ENCODE measurements at regions not wholly inside any gene's neighbourhood (a gene's known extent, or its start where the extent isn't known, plus 50 kb on each side); places are given as distances from the start of the nearest gene placed in this dataset.

- no peaks in the 10 kb centered on the region for H3K36me3 Mint-ChIP-seq (ENCODE audit: low read depth)
- H3K27me3 ChIP-seq (ENCODE audit: insufficient read depth): no peaks in the 10 kb centered on the region
- H3K4me1 ChIP-seq (ENCODE audit: insufficient read depth): no peaks in the 10 kb centered on the region
- H3K27ac ChIP-seq (ENCODE audit: low read depth): no peak overlapping the region
- no peaks in the 10 kb centered on the region for H3K27me3 Mint-ChIP-seq (ENCODE audit: insufficient read depth, low read depth, poor library complexity)
- no peak overlapping the region for H3K27ac Mint-ChIP-seq
- peaks cover 12% of the 10 kb centered on the region; the same call in 2 of the 3 replicates for H3K9me3 Mint-ChIP-seq
- no peaks in the 10 kb centered on the region for H3K36me3 ChIP-seq (ENCODE audit: insufficient read depth)
- H2AFZ ChIP-seq: no peak overlapping the region
- no peaks in the 10 kb centered on the region for H3K9me2 ChIP-seq (ENCODE audit: insufficient read depth)
- ATAC-seq: no peak
- H3K4me3 ChIP-seq: no peak overlapping the region
- no peaks in the 10 kb centered on the region for H3F3A ChIP-seq (replicated peaks; ENCODE audit: low read depth)
- no peak for DNase-seq (ENCODE audit: low spot score)
- H3K4me1 Mint-ChIP-seq: peaks cover 9% of the 10 kb centered on the region
- H3K4me3 Mint-ChIP-seq: no peak overlapping the region
- TF ChIP-seq POLR2AphosphoS5 (IDR thresholded peaks at IDR 0.05; ENCODE audit: low read depth) (no peak), EZH2 (IDR thresholded peaks at IDR 0.05; ENCODE audit: low read depth, unreplicated experiment) (no peak), CREB1 (CRISPR knock-in tag; IDR thresholded peaks at IDR 0.05; ENCODE audit: low read depth) (no peak), ETS1 (IDR thresholded peaks at IDR 0.05) (no peak), JUNB (IDR thresholded peaks at IDR 0.05; ENCODE audit: unreplicated experiment) (no peak), REST (IDR thresholded peaks at IDR 0.05; ENCODE audit: unreplicated experiment) (no peak), NANOG (IDR thresholded peaks at IDR 0.05; ENCODE audit: borderline replicate concordance) (no peak), STAT1 (IDR thresholded peaks at IDR 0.05; ENCODE audit: unreplicated experiment) (no peak), CTCF (conservative IDR thresholded peaks at IDR 0.05; ENCODE audit: low read depth in 2 of 2) (no peak), ZNF114 (CRISPR knock-in tag; IDR thresholded peaks at IDR 0.05) (no peak)
- H4K20me1 ChIP-seq (replicated peaks; ENCODE audit: insufficient read depth): no peaks in the 10 kb centered on the region
- no peaks in the 10 kb centered on the region for H3K79me2 ChIP-seq (replicated peaks; ENCODE audit: insufficient read depth)
- no peak overlapping the region for H3K4me2 ChIP-seq
Measured at GRCh38 chr2:102999958-103000357, 238.1 kb downstream of the TMEM182 start.

- Mint-ChIP-seq H3K27me3 (ENCODE audit: insufficient read depth, low read depth, poor library complexity) (no peaks in the 10 kb centered on the region), H3K36me3 (ENCODE audit: low read depth) (no peaks in the 10 kb centered on the region), H3K27ac (no peak overlapping the region), H3K9me3 (peaks cover 12% of the 10 kb centered on the region; the same call in 2 of the 3 replicates), H3K4me3 (no peak overlapping the region), H3K4me1 (peaks cover 9% of the 10 kb centered on the region)
- Histone ChIP-seq H3K79me2 (replicated peaks; ENCODE audit: insufficient read depth) (no peaks in the 10 kb centered on the region), H3K4me3 (no peak overlapping the region), H3K27me3 (ENCODE audit: insufficient read depth) (no peaks in the 10 kb centered on the region), H3K4me2 (no peak overlapping the region), H3K36me3 (ENCODE audit: insufficient read depth) (no peaks in the 10 kb centered on the region), H3K4me1 (ENCODE audit: insufficient read depth) (no peaks in the 10 kb centered on the region), H4K20me1 (replicated peaks; ENCODE audit: insufficient read depth) (no peaks in the 10 kb centered on the region), H3K27ac (ENCODE audit: low read depth) (no peak overlapping the region), H2AFZ (no peak overlapping the region), H3F3A (replicated peaks; ENCODE audit: low read depth) (no peaks in the 10 kb centered on the region), H3K9me2 (ENCODE audit: insufficient read depth) (peaks cover 4% of the 10 kb centered on the region; the same call in 1 of the 2 replicates)
- ATAC-seq (peak; percentile 64), DNase-seq (ENCODE audit: low spot score) (no peak)
- no peak for TF ChIP-seq EZH2 (IDR thresholded peaks at IDR 0.05; ENCODE audit: low read depth, unreplicated experiment)
- no peak for TF ChIP-seq JUNB (IDR thresholded peaks at IDR 0.05; ENCODE audit: unreplicated experiment)
- TF ChIP-seq CTCF (conservative IDR thresholded peaks at IDR 0.05; ENCODE audit: low read depth in 2 of 2): no peak
- TF ChIP-seq ZNF114 (CRISPR knock-in tag; IDR thresholded peaks at IDR 0.05): no peak
- no peak for TF ChIP-seq ZNF331 (CRISPR knock-in tag; IDR thresholded peaks at IDR 0.05; ENCODE audit: low read depth)
- TF ChIP-seq EZH2phosphoT487 (IDR thresholded peaks at IDR 0.05; ENCODE audit: unreplicated experiment): no peak
- no peak for TF ChIP-seq POLR2AphosphoS5 (IDR thresholded peaks at IDR 0.05; ENCODE audit: low read depth)
- no peak for TF ChIP-seq CREB1 (CRISPR knock-in tag; IDR thresholded peaks at IDR 0.05; ENCODE audit: low read depth)
- no peak for TF ChIP-seq STAT1 (IDR thresholded peaks at IDR 0.05; ENCODE audit: unreplicated experiment)
Measured at GRCh38 chr2:103002954-103003353, 241.1 kb downstream of the TMEM182 start.

Data from GM23338 (cell line).